ENCODE measurements at regions not wholly inside any gene's neighbourhood (a gene's known extent, or its start where the extent isn't known, plus 50 kb on each side); places are given as distances from the start of the nearest gene placed in this dataset.

- CTCF ChIA-PET = no interaction called here
- Mint-ChIP-seq H3K4me3 (no peak overlapping the region), H3K27me3 (no peaks in the 10 kb centered on the region), H3K27ac (no peak overlapping the region), H3K36me3 (peaks cover 0 to 2% (median 0%) of the 10 kb centered on the region in 3 donors), H3K9me3 (peaks cover 3 to 28% (median 8%) of the 10 kb centered on the region in 5 donors), H3K4me1 (no peaks in the 10 kb centered on the region)
- Histone ChIP-seq H3K9me3 (ENCODE audit: low read length) (no peaks in the 10 kb centered on the region), H3K4me3 (ENCODE audit: low read length) (no peak overlapping the region), H3K4me1 (ENCODE audit: insufficient read depth, low read length) (no peaks in the 10 kb centered on the region), H3K27me3 (ENCODE audit: insufficient read depth, low read length, poor library complexity, severe bottlenecking) (no peaks in the 10 kb centered on the region), H3K27ac (ENCODE audit: low read depth, low read length) (no peak overlapping the region), H3K36me3 (ENCODE audit: insufficient read depth, low read length) (no peaks in the 10 kb centered on the region)
- DNase-seq = no peak
- POLR2A ChIA-PET = no interaction called here
Observed at GRCh38 chr7:125504848-125505247, 575.2 kb upstream of the POT1 start.

GRCh38 chr7:125495997-125496396 lies 566.4 kb upstream of the POT1 start:
- Mint-ChIP-seq H3K4me1 (no peaks in the 10 kb centered on the region), H3K4me3 (no peak overlapping the region)

DNA sequence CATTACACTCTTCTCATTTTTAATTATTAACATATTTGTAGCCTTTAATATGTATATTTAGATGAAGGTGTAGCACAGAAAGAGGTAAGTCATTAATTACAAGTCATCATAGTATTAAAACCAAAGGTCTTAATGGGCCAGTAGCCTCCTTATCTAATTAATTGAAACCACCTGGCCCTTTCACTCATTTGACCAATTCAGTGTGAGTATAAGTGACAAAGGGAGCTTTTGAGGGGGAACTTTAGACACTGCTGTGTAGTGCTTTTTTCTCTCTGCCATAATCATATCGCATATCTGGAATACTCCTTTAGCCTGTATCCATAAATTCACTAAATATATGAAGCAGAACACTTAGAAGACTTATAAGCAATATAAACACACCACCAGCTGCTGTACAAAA lies 562.9 kb upstream of the POT1 start:
- Histone ChIP-seq H3K27ac (ENCODE audit: low read depth, low read length) (no peak overlapping the region), H3K27me3 (ENCODE audit: insufficient read depth, low read length, poor library complexity, severe bottlenecking) (no peaks in the 10 kb centered on the region), H3K36me3 (ENCODE audit: insufficient read depth, low read length) (no peaks in the 10 kb centered on the region), H3K4me3 (ENCODE audit: low read length) (no peak overlapping the region), H3K4me1 (ENCODE audit: insufficient read depth, low read length) (no peaks in the 10 kb centered on the region), H3K9me3 (ENCODE audit: low read length) (no peaks in the 10 kb centered on the region)
- H3K9me3 Mint-ChIP-seq = peaks cover 3 to 23% (median 6%) of the 10 kb centered on the region in 5 donors
- ChIA-PET POLR2A (no interaction called here), CTCF (no interaction called here)
- H3K4me1 Mint-ChIP-seq = no peaks in the 10 kb centered on the region
- H3K27me3 Mint-ChIP-seq = no peaks in the 10 kb centered on the region
- H3K4me3 Mint-ChIP-seq = no peak overlapping the region
- H3K36me3 Mint-ChIP-seq = no peaks in the 10 kb centered on the region
- H3K27ac Mint-ChIP-seq = no peak overlapping the region
- DNase-seq = no peak

More at GRCh38 chr7:125495997-125496396, 566.4 kb upstream of the POT1 start:
- H3K4me1 ChIP-seq (ENCODE audit: insufficient read depth, low read length) = no peaks in the 10 kb centered on the region
- no peak overlapping the region for H3K27ac ChIP-seq (ENCODE audit: low read depth, low read length)
- ChIA-PET CTCF (no interaction called here), POLR2A (no interaction called here)
- no peaks in the 10 kb centered on the region for H3K27me3 ChIP-seq (ENCODE audit: insufficient read depth, low read length, poor library complexity, severe bottlenecking)
- Mint-ChIP-seq H3K27ac (no peak overlapping the region), H3K27me3 (no peaks in the 10 kb centered on the region), H3K9me3 (peaks cover 3 to 21% (median 8%) of the 10 kb centered on the region in 5 donors), H3K36me3 (no peaks in the 10 kb centered on the region)
- no peaks in the 10 kb centered on the region for H3K9me3 ChIP-seq (ENCODE audit: low read length)
- H3K36me3 ChIP-seq (ENCODE audit: insufficient read depth, low read length) = no peaks in the 10 kb centered on the region
- DNase-seq = no peak
- no peak overlapping the region for H3K4me3 ChIP-seq (ENCODE audit: low read length)

DNA sequence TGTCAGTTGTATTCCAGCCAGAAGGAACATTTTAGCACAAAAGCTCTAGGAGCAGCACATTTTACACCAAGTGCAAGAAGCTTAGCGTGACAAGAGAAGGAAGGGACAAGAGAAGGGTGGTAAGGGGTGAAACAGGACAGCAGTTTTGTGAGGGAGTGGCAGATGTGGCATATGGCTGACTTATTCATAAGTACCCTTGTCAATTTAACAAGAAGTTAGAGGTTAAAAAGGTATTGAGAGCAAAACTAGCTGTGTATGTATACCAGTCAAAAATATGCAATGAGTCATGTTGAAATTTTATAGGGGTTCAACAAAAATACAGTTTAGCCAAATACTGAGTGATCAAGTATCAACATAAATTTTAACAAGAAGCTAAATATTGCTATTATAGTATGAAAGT lies 561.5 kb upstream of the POT1 start:
- peaks cover 3 to 23% (median 10%) of the 10 kb centered on the region in 5 donors for H3K9me3 Mint-ChIP-seq
- H3K27ac Mint-ChIP-seq = peak overlapping the region in 1 of 8 donors; percentile 37
- Histone ChIP-seq H3K9me3 (ENCODE audit: low read length) (no peaks in the 10 kb centered on the region), H3K4me1 (ENCODE audit: insufficient read depth, low read length) (no peaks in the 10 kb centered on the region), H3K4me3 (ENCODE audit: low read length) (no peak overlapping the region), H3K27ac (ENCODE audit: low read depth, low read length) (no peak overlapping the region), H3K36me3 (ENCODE audit: insufficient read depth, low read length) (no peaks in the 10 kb centered on the region), H3K27me3 (ENCODE audit: insufficient read depth, low read length, poor library complexity, severe bottlenecking) (no peaks in the 10 kb centered on the region)
- no peaks in the 10 kb centered on the region for H3K36me3 Mint-ChIP-seq
- no peaks in the 10 kb centered on the region for H3K4me1 Mint-ChIP-seq
- no peaks in the 10 kb centered on the region for H3K27me3 Mint-ChIP-seq
- no peak overlapping the region for H3K4me3 Mint-ChIP-seq
- DNase-seq = no peak
- ChIA-PET CTCF (no interaction called here), POLR2A (no interaction called here)

DNA sequence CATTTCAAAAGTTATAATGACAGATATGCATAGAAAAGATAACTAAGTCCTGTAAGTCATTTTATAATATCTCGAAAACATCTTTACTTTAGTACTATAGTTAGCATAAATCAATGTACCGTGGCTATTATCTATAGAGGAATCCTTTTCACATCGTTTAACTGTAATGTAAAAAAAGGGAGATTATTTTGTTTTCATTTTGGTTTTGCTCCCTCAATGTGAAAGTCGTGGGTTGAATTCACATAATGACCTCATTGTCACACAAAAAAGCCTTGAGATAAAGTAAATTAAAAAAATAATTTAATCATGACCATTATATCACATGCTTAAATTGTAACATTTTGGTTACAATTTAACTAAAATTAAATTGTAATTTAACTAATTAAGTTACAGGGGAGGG lies 560.5 kb upstream of the POT1 start:
- H3K36me3 ChIP-seq (ENCODE audit: insufficient read depth, low read length) = no peaks in the 10 kb centered on the region
- no peak overlapping the region for H3K27ac ChIP-seq (ENCODE audit: low read depth, low read length)
- Mint-ChIP-seq H3K4me3 (no peak overlapping the region), H3K27ac (no peak overlapping the region), H3K4me1 (no peaks in the 10 kb centered on the region), H3K27me3 (no peaks in the 10 kb centered on the region), H3K9me3 (peaks cover 0 to 23% (median 8%) of the 10 kb centered on the region in 5 donors), H3K36me3 (no peaks in the 10 kb centered on the region)
- ChIA-PET CTCF (no interaction called here), POLR2A (no interaction called here)
- no peaks in the 10 kb centered on the region for H3K27me3 ChIP-seq (ENCODE audit: insufficient read depth, low read length, poor library complexity, severe bottlenecking)
- DNase-seq = no peak
- H3K4me1 ChIP-seq (ENCODE audit: insufficient read depth, low read length) = no peaks in the 10 kb centered on the region
- H3K4me3 ChIP-seq (ENCODE audit: low read length) = no peak overlapping the region
- no peaks in the 10 kb centered on the region for H3K9me3 ChIP-seq (ENCODE audit: low read length)

DNA sequence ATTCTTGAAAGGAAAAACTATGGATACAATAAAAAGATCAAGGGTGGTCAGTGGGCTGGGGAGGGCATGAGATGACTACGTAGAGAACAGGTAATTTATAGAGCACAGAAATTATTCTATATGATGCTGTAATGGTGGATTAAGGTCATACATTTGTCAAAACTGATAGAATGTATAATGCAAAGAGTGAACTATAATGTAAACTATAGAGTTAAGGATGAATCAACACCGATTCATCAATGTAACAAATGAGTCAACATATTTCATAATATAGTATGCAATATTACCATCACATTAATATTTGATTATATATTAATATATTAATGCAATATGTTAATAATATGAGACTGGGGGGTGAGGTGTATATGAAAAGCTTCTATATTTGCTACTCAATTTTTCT lies 555.6 kb upstream of the POT1 start:
- H3K9me3 Mint-ChIP-seq = peaks cover 0 to 13% (median 5%) of the 10 kb centered on the region in 5 donors
- Histone ChIP-seq H3K27me3 (ENCODE audit: insufficient read depth, low read length, poor library complexity, severe bottlenecking) (no peaks in the 10 kb centered on the region), H3K9me3 (ENCODE audit: low read length) (no peaks in the 10 kb centered on the region), H3K4me3 (ENCODE audit: low read length) (no peak overlapping the region), H3K4me1 (ENCODE audit: insufficient read depth, low read length) (no peaks in the 10 kb centered on the region), H3K36me3 (ENCODE audit: insufficient read depth, low read length) (no peaks in the 10 kb centered on the region), H3K27ac (ENCODE audit: low read depth, low read length) (no peak overlapping the region)
- H3K27ac Mint-ChIP-seq = no peak overlapping the region
- H3K4me3 Mint-ChIP-seq = no peak overlapping the region
- no peaks in the 10 kb centered on the region for H3K4me1 Mint-ChIP-seq
- H3K27me3 Mint-ChIP-seq = no peaks in the 10 kb centered on the region
- CTCF ChIA-PET = no interaction called here
- DNase-seq = no peak
- H3K36me3 Mint-ChIP-seq = no peaks in the 10 kb centered on the region
- POLR2A ChIA-PET = no interaction called here

DNA sequence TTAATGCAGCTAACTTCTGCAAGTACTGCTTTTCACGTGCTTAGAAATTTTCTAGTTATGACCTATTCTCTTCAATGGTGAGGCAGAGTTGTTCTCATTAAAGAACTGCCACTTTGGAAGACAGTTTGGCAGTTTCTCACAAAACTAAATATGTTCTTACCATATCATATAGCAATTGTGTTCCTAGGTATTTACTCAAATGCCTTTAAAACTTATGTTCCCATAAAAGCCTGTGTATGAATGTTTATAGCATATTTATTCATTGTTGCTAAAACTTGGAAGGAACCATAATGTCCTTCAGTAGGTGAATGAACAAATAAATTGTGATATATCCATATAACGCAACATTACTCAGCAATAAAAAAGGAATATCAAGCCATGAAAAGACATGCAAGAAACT lies 555.1 kb upstream of the POT1 start:
- no peak overlapping the region for H3K4me3 Mint-ChIP-seq
- H3K27ac Mint-ChIP-seq = no peak overlapping the region
- H3K36me3 ChIP-seq (ENCODE audit: insufficient read depth, low read length) = no peaks in the 10 kb centered on the region
- ChIA-PET CTCF (no interaction called here), POLR2A (no interaction called here)
- H3K9me3 Mint-ChIP-seq = peaks cover 0 to 13% (median 5%) of the 10 kb centered on the region in 5 donors
- H3K27ac ChIP-seq (ENCODE audit: low read depth, low read length) = no peak overlapping the region
- no peak for DNase-seq
- H3K4me1 Mint-ChIP-seq = no peaks in the 10 kb centered on the region
- H3K4me1 ChIP-seq (ENCODE audit: insufficient read depth, low read length) = no peaks in the 10 kb centered on the region
- H3K36me3 Mint-ChIP-seq = no peaks in the 10 kb centered on the region
- H3K27me3 ChIP-seq (ENCODE audit: insufficient read depth, low read length, poor library complexity, severe bottlenecking) = no peaks in the 10 kb centered on the region
- no peaks in the 10 kb centered on the region for H3K9me3 ChIP-seq (ENCODE audit: low read length)
- H3K4me3 ChIP-seq (ENCODE audit: low read length) = no peak overlapping the region
- H3K27me3 Mint-ChIP-seq = no peaks in the 10 kb centered on the region

GRCh38 chr7:125481323-125481722 lies 551.7 kb upstream of the POT1 start:
- H3K27ac Mint-ChIP-seq = no peak overlapping the region
- H3K4me1 ChIP-seq (ENCODE audit: insufficient read depth, low read length) = no peaks in the 10 kb centered on the region
- no peaks in the 10 kb centered on the region for H3K27me3 ChIP-seq (ENCODE audit: insufficient read depth, low read length, poor library complexity, severe bottlenecking)

GRCh38 chr7:125480762-125481161 lies 551.1 kb upstream of the POT1 start:
- Mint-ChIP-seq H3K4me3 (no peak overlapping the region), H3K9me3 (peaks cover 0 to 13% (median 4%) of the 10 kb centered on the region in 5 donors), H3K4me1 (no peaks in the 10 kb centered on the region), H3K27ac (no peak overlapping the region), H3K36me3 (no peaks in the 10 kb centered on the region), H3K27me3 (no peaks in the 10 kb centered on the region)
- DNase-seq = no peak
- H3K36me3 ChIP-seq (ENCODE audit: insufficient read depth, low read length) = no peaks in the 10 kb centered on the region
- POLR2A ChIA-PET = no interaction called here
- no peaks in the 10 kb centered on the region for H3K4me1 ChIP-seq (ENCODE audit: insufficient read depth, low read length)
- no peaks in the 10 kb centered on the region for H3K9me3 ChIP-seq (ENCODE audit: low read length)
- no peak overlapping the region for H3K4me3 ChIP-seq (ENCODE audit: low read length)
- no peak overlapping the region for H3K27ac ChIP-seq (ENCODE audit: low read depth, low read length)
- H3K27me3 ChIP-seq (ENCODE audit: insufficient read depth, low read length, poor library complexity, severe bottlenecking) = no peaks in the 10 kb centered on the region
- CTCF ChIA-PET = no interaction called here

More at GRCh38 chr7:125481323-125481722, 551.7 kb upstream of the POT1 start:
- Mint-ChIP-seq H3K4me1 (no peaks in the 10 kb centered on the region), H3K36me3 (no peaks in the 10 kb centered on the region), H3K27me3 (no peaks in the 10 kb centered on the region), H3K9me3 (peaks cover 0 to 13% (median 4%) of the 10 kb centered on the region in 5 donors), H3K4me3 (no peak overlapping the region)
- ChIA-PET POLR2A (no interaction called here), CTCF (no interaction called here)
- DNase-seq = no peak
- no peaks in the 10 kb centered on the region for H3K36me3 ChIP-seq (ENCODE audit: insufficient read depth, low read length)
- no peaks in the 10 kb centered on the region for H3K9me3 ChIP-seq (ENCODE audit: low read length)
- H3K4me3 ChIP-seq (ENCODE audit: low read length) = no peak overlapping the region
- H3K27ac ChIP-seq (ENCODE audit: low read depth, low read length) = no peak overlapping the region
